Activated CD4-positive, alpha-beta T cell treated with anti-CD3 and anti-CD28 coated beads, Interleukin-2, Interleukin-4, amounts not matched to agents 100 ng/mL and 50 ng/mL, durations not matched to agents 16 hours and 8 hours (primary cell): ENCODE measurements at regions not wholly inside any gene's neighbourhood (a gene's known extent, or its start where the extent isn't known, plus 50 kb on each side); places are given as distances from the start of the nearest gene placed in this dataset.
"Not testable (repeated sequence)": the region's sequence is repeated elsewhere in the genome, so short reads cannot be mapped to it uniquely, and the experiment has no call there.

Experiments
- DNase-seq: peaks from one replicate; pipeline ENCODE4 v3.0.0-alpha.2; 2020; ENCODE audit warnings: low spot score

DNA sequence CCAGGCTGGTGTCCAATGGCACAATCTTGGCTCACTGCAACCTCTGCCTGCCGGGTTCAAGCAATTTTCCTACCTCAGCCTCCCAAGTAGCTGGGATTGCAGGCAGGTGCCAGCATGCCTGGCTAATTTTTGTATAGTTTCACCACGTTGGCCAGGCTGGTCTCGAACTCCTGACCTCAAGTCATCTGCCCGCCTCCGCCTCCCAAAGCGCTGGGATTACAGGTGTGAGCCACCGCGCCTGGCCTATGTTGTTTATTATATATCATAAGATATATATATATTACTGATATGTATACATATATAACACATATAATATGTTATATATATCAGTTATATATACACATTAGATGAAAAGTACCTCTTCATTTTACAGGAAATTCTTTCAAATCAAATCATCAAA lies 914.7 kb downstream of the FOXD4L5 start:
- not testable (repeated sequence) for DNase-seq

DNA sequence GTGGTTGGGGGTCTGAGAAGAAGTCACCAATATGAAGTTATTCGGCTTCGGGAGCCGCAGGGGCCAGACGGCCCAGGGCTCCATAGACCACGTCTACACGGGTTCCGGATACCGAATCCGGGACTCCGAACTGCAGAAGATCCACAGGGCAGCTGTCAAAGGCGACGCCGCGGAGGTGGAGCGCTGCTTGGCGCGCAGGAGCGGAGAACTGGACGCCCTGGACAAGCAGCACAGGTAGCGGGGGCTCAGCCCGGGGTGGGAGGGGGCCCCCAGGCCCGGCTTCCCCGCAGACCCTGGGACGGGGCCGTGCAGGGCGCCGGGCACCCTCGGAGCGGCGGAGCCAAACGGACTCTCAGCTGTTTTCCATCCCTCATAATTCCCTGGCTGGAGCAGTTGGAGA lies 915.4 kb downstream of the FOXD4L5 start:
- not testable (repeated sequence) for DNase-seq

DNA sequence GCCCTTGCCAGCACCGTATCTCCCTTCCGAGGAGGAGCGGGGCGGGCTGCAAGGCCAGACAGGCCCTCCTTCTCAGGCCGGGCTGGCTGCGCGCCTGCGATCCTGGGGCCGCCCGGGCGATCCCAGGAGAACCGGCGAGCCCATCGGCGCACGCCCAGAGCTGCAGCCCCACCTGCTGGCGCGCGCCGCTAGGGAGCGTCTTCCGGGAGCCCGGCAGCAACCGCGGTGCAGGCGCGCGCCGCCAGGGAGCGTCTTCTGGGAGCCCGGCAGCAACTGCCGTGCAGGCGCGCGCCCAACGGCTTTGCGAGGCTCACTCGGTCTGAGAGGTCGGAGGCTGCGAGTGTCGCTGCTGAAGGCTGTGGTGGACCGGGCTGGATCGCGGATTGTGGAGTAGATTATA lies 915.9 kb downstream of the FOXD4L5 start:
- DNase-seq = peak; percentile 89

DNA sequence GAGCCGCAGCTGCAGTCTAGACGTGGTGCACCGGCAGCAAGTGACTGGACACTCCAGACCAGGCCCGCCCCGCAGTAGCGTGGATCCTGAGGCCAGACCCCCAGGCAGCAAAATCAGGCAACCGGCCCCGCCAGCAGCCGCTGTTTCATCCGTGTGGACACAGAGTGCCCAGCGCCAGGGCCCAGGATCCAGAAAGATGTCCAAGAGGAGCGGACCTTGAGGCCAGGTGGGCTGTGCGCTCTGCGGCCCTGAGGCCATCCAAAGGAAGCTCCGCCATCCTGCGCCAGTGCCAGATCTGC lies 916.4 kb downstream of the FOXD4L5 start:
- not testable (repeated sequence) for DNase-seq

DNA sequence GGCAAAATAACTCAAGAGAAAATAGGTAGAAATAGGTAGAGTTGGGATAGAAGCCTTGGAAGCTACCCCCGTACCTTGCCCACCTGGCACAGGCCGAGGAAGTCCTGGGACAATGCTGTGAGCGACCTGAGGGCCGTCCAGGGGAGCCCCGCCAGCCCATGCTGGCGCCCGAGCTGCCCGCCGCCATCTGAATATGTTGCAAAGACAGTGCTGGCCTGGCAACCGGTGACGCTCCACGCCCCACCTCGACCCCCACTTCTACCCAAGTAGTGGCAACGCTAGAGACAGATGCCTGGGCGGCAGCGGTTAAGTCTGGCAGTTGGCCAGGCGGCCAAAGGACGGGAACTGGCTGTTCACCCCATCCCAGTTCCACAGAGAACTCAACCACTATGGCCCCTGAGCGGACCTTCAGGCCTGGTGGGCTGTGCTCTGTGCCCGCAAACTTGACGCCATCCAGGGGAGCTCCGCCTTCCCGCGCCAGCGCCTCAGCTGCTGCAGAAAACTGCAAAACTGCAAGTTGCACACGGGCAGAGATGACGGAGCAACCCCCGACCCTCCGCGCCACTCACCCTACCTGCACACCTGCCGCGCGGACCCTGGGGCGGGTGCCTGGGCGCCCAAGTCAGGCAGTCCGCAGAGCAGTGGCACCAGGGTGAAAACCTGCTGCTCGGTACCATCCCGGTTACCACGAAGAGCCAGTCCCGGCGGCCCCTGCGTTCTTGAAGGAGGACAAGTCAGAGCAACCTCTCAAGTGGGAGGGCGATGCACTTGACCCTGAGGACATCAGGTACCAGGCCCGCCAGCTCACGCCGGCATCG lies 917.0 kb downstream of the FOXD4L5 start:
- DNase-seq = not testable (repeated sequence)
